NCI-H128 (cell line): ENCODE measurements at regions not wholly inside any gene's neighbourhood (a gene's known extent, or its start where the extent isn't known, plus 50 kb on each side); places are given as distances from the start of the nearest gene placed in this dataset.
"Not testable (repeated sequence)": the region's sequence is repeated elsewhere in the genome, so short reads cannot be mapped to it uniquely, and the experiment has no call there.

Source experiments
- DNase-seq: peaks from one replicate; lab custom pipeline; 2025; ENCODE audit not compliant: unreplicated experiment; lab: John Stamatoyannopoulos, UW

- no peak for DNase-seq
These were observed 93.7 kb downstream of the OAT start for GRCh38 chr10:124324856-124325632.

- DNase-seq: no peak
These were observed 94.3 kb downstream of the OAT start for GRCh38 chr10:124324451-124324850.

- DNase-seq: no peak
These were observed 94.9 kb downstream of the OAT start for GRCh38 chr10:124323806-124324205.

- no peak for DNase-seq
These were observed 95.5 kb downstream of the OAT start for GRCh38 chr10:124323111-124323725.

- no peak for DNase-seq
These were observed 96.3 kb downstream of the OAT start for GRCh38 chr10:124322191-124322980.

- DNase-seq: no peak
These were observed 97.2 kb downstream of the OAT start for GRCh38 chr10:124321433-124322089.

- no peak for DNase-seq
These were observed 97.8 kb downstream of the OAT start for GRCh38 chr10:124320778-124321432.

GRCh38 chr10:124319926-124320391, 98.8 kb downstream of the OAT start:
- no peak for DNase-seq

GRCh38 chr10:124319520-124319919, 99.2 kb downstream of the OAT start:
- DNase-seq: not testable (repeated sequence)

- DNase-seq: no peak
These were observed 99.9 kb downstream of the OAT start for GRCh38 chr10:124318811-124319210.

GRCh38 chr10:124318076-124318475, 100.6 kb downstream of the OAT start:
- no peak for DNase-seq

- DNase-seq: no peak
These were observed 102.4 kb downstream of the OAT start for GRCh38 chr10:124316326-124316725.

GRCh38 chr10:124315591-124316270, 103.0 kb downstream of the OAT start:
- DNase-seq: no peak

- DNase-seq: no peak
These were observed 105.3 kb downstream of the OAT start for GRCh38 chr10:124313374-124313773.

- DNase-seq: no peak
These were observed 109.9 kb downstream of the OAT start for GRCh38 chr10:124308811-124309210.

GRCh38 chr10:124308056-124308645, 110.6 kb downstream of the OAT start:
- DNase-seq: no peak

- no peak for DNase-seq
These were observed 111.1 kb downstream of the OAT start for GRCh38 chr10:124307591-124307990.

GRCh38 chr10:124306922-124307371, 111.8 kb downstream of the OAT start:
- no peak for DNase-seq

GRCh38 chr10:124306520-124306919, 112.2 kb downstream of the OAT start:
- DNase-seq: no peak

GRCh38 chr10:124305984-124306383, 112.7 kb downstream of the OAT start:
- DNase-seq: no peak
